Neural progenitor cell (in vitro differentiated cells): ENCODE measurements at regions not wholly inside any gene's neighbourhood (a gene's known extent, or its start where the extent isn't known, plus 50 kb on each side); places are given as distances from the start of the nearest gene placed in this dataset.

Experiments
- CTCF ChIP-seq: fragments of 200-600 bp; sonication (generic); IDR thresholded peaks from 2 replicates; pipeline ENCODE4 v1.5.1; 2017; ENCODE audit warnings: antibody characterized with exemption, mild to moderate bottlenecking
- EZH2 ChIP-seq: fragments of 200-600 bp; sonication (generic); IDR thresholded peaks from 2 replicates; pipeline ENCODE4 v1.6.1; 2017; ENCODE audit warnings: antibody characterized with exemption, mild to moderate bottlenecking, moderate library complexity

- no peak for TF ChIP-seq EZH2
- TF ChIP-seq CTCF = no peak
Observed at GRCh38 chr10:31153692-31154091, 122.0 kb upstream of the ZNF438 start.
